ENCODE measurements at regions not wholly inside any gene's neighbourhood (a gene's known extent, or its start where the extent isn't known, plus 50 kb on each side); places are given as distances from the start of the nearest gene placed in this dataset.

DNA sequence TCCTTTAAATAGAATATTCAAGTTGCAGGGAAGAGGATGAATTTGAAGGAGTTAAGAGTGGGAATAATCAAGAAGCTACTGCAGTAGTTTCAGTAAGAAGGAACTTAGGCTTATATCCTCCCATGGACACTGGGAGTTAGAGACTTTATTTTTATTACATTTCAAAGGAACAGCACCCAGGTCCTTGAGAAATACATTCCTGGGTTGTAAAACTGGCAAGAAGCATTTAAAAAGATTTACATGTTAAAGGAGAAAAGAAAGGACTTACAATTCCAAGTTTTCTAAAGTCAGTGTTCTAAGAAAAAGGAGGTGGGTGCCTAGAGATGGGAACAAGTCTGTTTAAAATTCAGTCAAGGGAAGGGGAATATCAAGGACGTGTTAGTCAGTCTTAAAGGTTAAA, 306.9 kb downstream of the JRKL start:
- CTCF ChIA-PET: no interaction called here

More for the DNA sequence above, 306.9 kb downstream of the JRKL start:
- H3K9me1 ChIP-seq (ENCODE audit: insufficient read depth, low read length): no peaks in the 10 kb centered on the region
- no peak overlapping the region for H3K23ac ChIP-seq (ENCODE audit: low read depth, low read length)
- no peaks in the 10 kb centered on the region for H3K79me1 ChIP-seq (ENCODE audit: low read depth in 1 of 2, low read length in 2 of 2)
- H2BK5ac ChIP-seq (ENCODE audit: low read depth, low read length, poor library complexity, severe bottlenecking): no peak overlapping the region
- no peak overlapping the region for H3K56ac ChIP-seq (ENCODE audit: extremely low read depth, insufficient read depth, low read length)
- no peaks in the 10 kb centered on the region for H3K36me3 ChIP-seq (ENCODE audit: control insufficient read depth, insufficient read depth, low read length)
- no peak overlapping the region for H4K8ac ChIP-seq (ENCODE audit: low read depth in 2 of 2, low read length in 2 of 2)
- H2BK20ac ChIP-seq (ENCODE audit: low read depth, low read length): no peak overlapping the region
- H3K9ac ChIP-seq (ENCODE audit: low read depth, low read length): no peak overlapping the region
- no peaks in the 10 kb centered on the region for H3K9me3 ChIP-seq (ENCODE audit: control insufficient read depth, insufficient read depth, low read length)
- in situ Hi-C loops (cut with MboI; ENCODE audit: low sequenced_read_pairs): no loop called here
- POLR2A ChIA-PET (ENCODE audit: unreplicated experiment): no interaction called here
- 20% methylated on average over 1 of the region's 1 CpG; no CpG with 5 or more reads in 1 of the 2 experiments for WGBS, 2 experiments (ENCODE audit: extremely low coverage in 2 of 2, insufficient read length in 1 of 2)
- intact Hi-C loops (cut with micrococcal nuclease): no loop called here
- no peak overlapping the region for H3K27ac ChIP-seq (ENCODE audit: insufficient read depth, low read length)
- H4K91ac ChIP-seq (ENCODE audit: insufficient read depth, low read depth, low read length): no peak overlapping the region
- ATAC-seq (ENCODE audit: low read depth) (no peak), DNase-seq (no peak)
- H3K27me3 ChIP-seq (ENCODE audit: control insufficient read depth, insufficient read depth, low read length): no peaks in the 10 kb centered on the region
- no peak overlapping the region for H3K14ac ChIP-seq (replicated peaks; ENCODE audit: low read depth, low read length)
- no peak overlapping the region for H3K4me2 ChIP-seq (ENCODE audit: low read depth, low read length)
- no peak overlapping the region for H2AK9ac ChIP-seq (replicated peaks; ENCODE audit: low read depth, low read length, poor library complexity)
- no peaks in the 10 kb centered on the region for H4K20me1 ChIP-seq (ENCODE audit: insufficient read depth, low read length)
- BruUV-seq (replicated peaks): no TSS peak
- dilution Hi-C loops (cut with HindIII; ENCODE audit: low sequenced_read_pairs, unreplicated experiment): no loop called here
- no peak overlapping the region for H3K4ac ChIP-seq (ENCODE audit: low read depth, low read length)
- no peak overlapping the region for H2AFZ ChIP-seq (replicated peaks; ENCODE audit: low read length, poor library complexity)
- no peak overlapping the region for H2BK15ac ChIP-seq (ENCODE audit: low read depth, low read length)
- H3K4me1 ChIP-seq (ENCODE audit: control insufficient read depth, insufficient read depth, low read length): no peaks in the 10 kb centered on the region
- TF ChIP-seq, protein P1, sequence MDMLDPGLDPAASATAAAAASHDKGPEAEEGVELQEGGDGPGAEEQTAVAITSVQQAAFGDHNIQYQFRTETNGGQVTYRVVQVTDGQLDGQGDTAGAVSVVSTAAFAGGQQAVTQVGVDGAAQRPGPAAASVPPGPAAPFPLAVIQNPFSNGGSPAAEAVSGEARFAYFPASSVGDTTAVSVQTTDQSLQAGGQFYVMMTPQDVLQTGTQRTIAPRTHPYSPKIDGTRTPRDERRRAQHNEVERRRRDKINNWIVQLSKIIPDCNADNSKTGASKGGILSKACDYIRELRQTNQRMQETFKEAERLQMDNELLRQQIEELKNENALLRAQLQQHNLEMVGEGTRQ (IDR thresholded peaks at IDR 0.05; ENCODE audit: low read depth, low read length): no peak
- TF ChIP-seq RAD21 (IDR thresholded peaks at IDR 0.05; ENCODE audit: low read length) (no peak), MAFK (IDR thresholded peaks at IDR 0.05; ENCODE audit: low read depth, low read length) (no peak), MXI1 (IDR thresholded peaks at IDR 0.05; ENCODE audit: borderline replicate concordance, low read depth, low read length) (no peak), RFX5 (IDR thresholded peaks at IDR 0.05; ENCODE audit: low read depth, low read length) (no peak), CHD1 (IDR thresholded peaks at IDR 0.05; ENCODE audit: low read depth, low read length) (no peak), BHLHE40 (IDR thresholded peaks at IDR 0.05; ENCODE audit: low read depth, low read length) (no peak), NFE2L2 (IDR thresholded peaks at IDR 0.05; ENCODE audit: low read depth, low read length) (no peak), FOS (IDR thresholded peaks at IDR 0.05; ENCODE audit: low read depth, low read length) (no peak), MAZ (IDR thresholded peaks at IDR 0.05; ENCODE audit: borderline replicate concordance, low read depth, low read length) (no peak), POLR2A (IDR thresholded peaks at IDR 0.05; ENCODE audit: low read depth, low read length) (no peak)
- TF ChIP-seq, protein P2, sequence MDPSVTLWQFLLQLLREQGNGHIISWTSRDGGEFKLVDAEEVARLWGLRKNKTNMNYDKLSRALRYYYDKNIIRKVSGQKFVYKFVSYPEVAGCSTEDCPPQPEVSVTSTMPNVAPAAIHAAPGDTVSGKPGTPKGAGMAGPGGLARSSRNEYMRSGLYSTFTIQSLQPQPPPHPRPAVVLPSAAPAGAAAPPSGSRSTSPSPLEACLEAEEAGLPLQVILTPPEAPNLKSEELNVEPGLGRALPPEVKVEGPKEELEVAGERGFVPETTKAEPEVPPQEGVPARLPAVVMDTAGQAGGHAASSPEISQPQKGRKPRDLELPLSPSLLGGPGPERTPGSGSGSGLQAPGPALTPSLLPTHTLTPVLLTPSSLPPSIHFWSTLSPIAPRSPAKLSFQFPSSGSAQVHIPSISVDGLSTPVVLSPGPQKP (IDR thresholded peaks at IDR 0.05; ENCODE audit: borderline replicate concordance, low read depth, low read length): no peak
- TF ChIP-seq, protein P3, sequence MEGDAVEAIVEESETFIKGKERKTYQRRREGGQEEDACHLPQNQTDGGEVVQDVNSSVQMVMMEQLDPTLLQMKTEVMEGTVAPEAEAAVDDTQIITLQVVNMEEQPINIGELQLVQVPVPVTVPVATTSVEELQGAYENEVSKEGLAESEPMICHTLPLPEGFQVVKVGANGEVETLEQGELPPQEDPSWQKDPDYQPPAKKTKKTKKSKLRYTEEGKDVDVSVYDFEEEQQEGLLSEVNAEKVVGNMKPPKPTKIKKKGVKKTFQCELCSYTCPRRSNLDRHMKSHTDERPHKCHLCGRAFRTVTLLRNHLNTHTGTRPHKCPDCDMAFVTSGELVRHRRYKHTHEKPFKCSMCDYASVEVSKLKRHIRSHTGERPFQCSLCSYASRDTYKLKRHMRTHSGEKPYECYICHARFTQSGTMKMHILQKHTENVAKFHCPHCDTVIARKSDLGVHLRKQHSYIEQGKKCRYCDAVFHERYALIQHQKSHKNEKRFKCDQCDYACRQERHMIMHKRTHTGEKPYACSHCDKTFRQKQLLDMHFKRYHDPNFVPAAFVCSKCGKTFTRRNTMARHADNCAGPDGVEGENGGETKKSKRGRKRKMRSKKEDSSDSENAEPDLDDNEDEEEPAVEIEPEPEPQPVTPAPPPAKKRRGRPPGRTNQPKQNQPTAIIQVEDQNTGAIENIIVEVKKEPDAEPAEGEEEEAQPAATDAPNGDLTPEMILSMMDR (conservative IDR thresholded peaks at IDR 0.05; ENCODE audit: low read depth, low read length): no peak
- H2BK120ac ChIP-seq (ENCODE audit: low read depth, low read length): no peak overlapping the region
- H3K18ac ChIP-seq (ENCODE audit: low read depth, low read length): no peak overlapping the region
- H4K5ac ChIP-seq (ENCODE audit: low read depth, low read length): no peak overlapping the region
- no peak overlapping the region for H3K4me3 ChIP-seq (ENCODE audit: insufficient read depth, low read depth, low read length)
- no peak overlapping the region for H2AK5ac ChIP-seq (ENCODE audit: low read depth, low read length)

Measured in IMR-90 (cell line).